SK-N-SH treated with all-trans-retinoic acid at 6 μM for 48 hours (cell line): ENCODE measurements at regions not wholly inside any gene's neighbourhood (a gene's known extent, or its start where the extent isn't known, plus 50 kb on each side); places are given as distances from the start of the nearest gene placed in this dataset.

Source experiments
- ARNTL ChIP-seq: fragments of 450-650 bp; formaldehyde crosslinking; IDR thresholded peaks from 2 replicates; pipeline ENCODE4 v1.5.0; 2020; ENCODE audit warnings: low read depth, mild to moderate bottlenecking, moderate library complexity, borderline replicate concordance
- ESRRG ChIP-seq: fragments of 250-450 bp; sonication (Bioruptor Pico); IDR thresholded peaks from 2 replicates; pipeline ENCODE4 v1.6.1; 2021; ENCODE audit warnings: mild to moderate bottlenecking
- PPARA ChIP-seq: fragments of 250-450 bp; sonication (Bioruptor Pico); IDR thresholded peaks from 2 replicates; pipeline ENCODE4 v1.5.0; 2020; ENCODE audit warnings: mild to moderate bottlenecking, borderline replicate concordance
- RARB ChIP-seq: fragments of 250-450 bp; sonication (Bioruptor Pico); IDR thresholded peaks from 2 replicates; pipeline ENCODE4 v1.8.0; 2021; ENCODE audit warnings: mild to moderate bottlenecking, moderate library complexity
- TF ChIP-seq, protein P1 (sequence below): fragments of 250-450 bp; sonication (Bioruptor Pico); IDR thresholded peaks from 2 replicates; pipeline ENCODE4 v1.8.0; 2021; ENCODE audit warnings: low read depth, mild to moderate bottlenecking, moderate library complexity, borderline replicate concordance
- TF ChIP-seq, protein P2 (sequence below): fragments of 250-450 bp; sonication (Bioruptor Pico); IDR thresholded peaks from 2 replicates; pipeline ENCODE4 v1.8.0; 2020; ENCODE audit warnings: mild to moderate bottlenecking, moderate library complexity, borderline replicate concordance

DNA sequence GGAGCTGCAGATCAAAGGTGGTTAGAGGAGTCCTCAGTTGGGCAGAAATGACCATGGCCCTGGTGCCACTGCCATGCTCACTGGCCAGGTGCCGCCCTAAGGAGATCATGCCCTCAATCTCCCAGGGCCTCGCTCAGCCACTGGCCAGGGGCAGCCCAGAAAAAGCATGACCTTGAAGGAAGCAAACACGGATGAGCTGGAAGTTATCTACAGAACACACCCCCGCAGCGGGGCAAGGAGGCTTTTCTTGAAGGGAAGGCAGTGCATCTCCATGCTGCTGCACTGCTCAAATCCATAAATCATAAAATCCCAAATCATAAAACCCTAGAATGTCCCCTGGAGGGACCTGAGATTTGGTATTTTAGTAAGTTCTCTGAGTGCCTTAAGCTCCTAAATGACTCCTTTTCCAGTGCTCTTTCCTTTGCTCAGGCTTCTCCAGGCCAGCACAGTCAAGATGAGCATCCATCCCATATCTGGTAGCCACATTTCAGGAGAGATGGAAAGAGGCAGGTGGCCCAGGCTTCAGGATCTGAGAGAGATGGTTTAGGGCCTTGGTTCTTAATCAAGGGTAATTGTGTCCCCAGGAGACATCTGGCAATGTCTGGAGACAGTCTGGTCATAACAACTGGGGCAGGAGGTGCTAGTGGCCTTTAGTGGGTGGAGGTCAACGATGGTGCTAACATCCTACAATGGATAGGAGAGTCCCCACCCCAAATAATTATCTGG, 217.3 kb downstream of the RBM19 start:
- TF ChIP-seq, protein P1, sequence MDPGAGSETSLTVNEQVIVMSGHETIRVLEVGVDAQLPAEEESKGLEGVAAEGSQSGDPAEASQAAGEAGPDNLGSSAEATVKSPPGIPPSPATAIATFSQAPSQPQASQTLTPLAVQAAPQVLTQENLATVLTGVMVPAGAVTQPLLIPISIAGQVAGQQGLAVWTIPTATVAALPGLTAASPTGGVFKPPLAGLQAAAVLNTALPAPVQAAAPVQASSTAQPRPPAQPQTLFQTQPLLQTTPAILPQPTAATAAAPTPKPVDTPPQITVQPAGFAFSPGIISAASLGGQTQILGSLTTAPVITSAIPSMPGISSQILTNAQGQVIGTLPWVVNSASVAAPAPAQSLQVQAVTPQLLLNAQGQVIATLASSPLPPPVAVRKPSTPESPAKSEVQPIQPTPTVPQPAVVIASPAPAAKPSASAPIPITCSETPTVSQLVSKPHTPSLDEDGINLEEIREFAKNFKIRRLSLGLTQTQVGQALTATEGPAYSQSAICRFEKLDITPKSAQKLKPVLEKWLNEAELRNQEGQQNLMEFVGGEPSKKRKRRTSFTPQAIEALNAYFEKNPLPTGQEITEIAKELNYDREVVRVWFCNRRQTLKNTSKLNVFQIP (CRISPR knock-in tag): no peak
- TF ChIP-seq ESRRG (CRISPR knock-in tag) (no peak), ARNTL (CRISPR knock-in tag) (no peak), RARB (CRISPR knock-in tag) (no peak), PPARA (CRISPR knock-in tag) (no peak)
- TF ChIP-seq, protein P2, sequence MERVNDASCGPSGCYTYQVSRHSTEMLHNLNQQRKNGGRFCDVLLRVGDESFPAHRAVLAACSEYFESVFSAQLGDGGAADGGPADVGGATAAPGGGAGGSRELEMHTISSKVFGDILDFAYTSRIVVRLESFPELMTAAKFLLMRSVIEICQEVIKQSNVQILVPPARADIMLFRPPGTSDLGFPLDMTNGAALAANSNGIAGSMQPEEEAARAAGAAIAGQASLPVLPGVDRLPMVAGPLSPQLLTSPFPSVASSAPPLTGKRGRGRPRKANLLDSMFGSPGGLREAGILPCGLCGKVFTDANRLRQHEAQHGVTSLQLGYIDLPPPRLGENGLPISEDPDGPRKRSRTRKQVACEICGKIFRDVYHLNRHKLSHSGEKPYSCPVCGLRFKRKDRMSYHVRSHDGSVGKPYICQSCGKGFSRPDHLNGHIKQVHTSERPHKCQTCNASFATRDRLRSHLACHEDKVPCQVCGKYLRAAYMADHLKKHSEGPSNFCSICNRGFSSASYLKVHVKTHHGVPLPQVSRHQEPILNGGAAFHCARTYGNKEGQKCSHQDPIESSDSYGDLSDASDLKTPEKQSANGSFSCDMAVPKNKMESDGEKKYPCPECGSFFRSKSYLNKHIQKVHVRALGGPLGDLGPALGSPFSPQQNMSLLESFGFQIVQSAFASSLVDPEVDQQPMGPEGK: no peak
